ENCODE measurements at regions not wholly inside any gene's neighbourhood (a gene's known extent, or its start where the extent isn't known, plus 50 kb on each side); places are given as distances from the start of the nearest gene placed in this dataset.

DNA sequence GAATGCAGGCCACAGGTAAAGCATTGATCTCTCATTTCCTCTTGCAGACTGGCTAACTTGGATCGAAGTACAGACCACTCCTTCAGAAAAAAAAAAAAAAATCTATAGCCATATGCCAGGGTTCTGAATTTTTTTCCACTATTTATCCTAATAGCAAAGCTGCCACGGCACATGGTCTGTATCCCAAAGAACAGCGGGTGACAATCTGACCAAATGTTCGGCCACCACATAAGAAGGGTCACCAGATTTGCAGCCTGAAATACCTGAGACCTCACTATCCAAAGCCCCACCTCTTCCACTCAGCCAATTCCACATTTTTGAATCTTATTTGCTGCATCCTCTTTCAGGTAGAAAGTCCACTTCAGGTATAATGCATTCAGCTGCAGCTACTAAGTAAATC, 55.6 kb upstream of the RGS7 start:
- Histone ChIP-seq H3K36me3 (ENCODE audit: control insufficient read depth, insufficient read depth, low read length) (no peaks in the 10 kb centered on the region), H3K9me1 (ENCODE audit: control insufficient read depth, insufficient read depth, low read length) (no peaks in the 10 kb centered on the region), H3K4me3 (no peak overlapping the region), H3K4me2 (ENCODE audit: insufficient read depth, low read length) (no peak overlapping the region), H2AFZ (ENCODE audit: low read depth, low read length) (no peak overlapping the region), H3K4me1 (replicated peaks in 1 of 2; ENCODE audit: control insufficient read depth in 2 of 2, insufficient read depth in 2 of 2, low read length in 2 of 2) (no peaks in the 10 kb centered on the region), H3K27me3 (ENCODE audit: control insufficient read depth in 2 of 2, insufficient read depth in 2 of 2, low read length in 2 of 2) (no peaks in the 10 kb centered on the region), H4K20me1 (replicated peaks; ENCODE audit: control insufficient read depth, insufficient read depth, low read length) (no peaks in the 10 kb centered on the region), H3K27ac (ENCODE audit: extremely low read depth, low read depth, low read length) (no peak overlapping the region), H3K79me2 (ENCODE audit: control insufficient read depth, insufficient read depth, low read length) (no peaks in the 10 kb centered on the region), H3K9ac (ENCODE audit: insufficient read depth in 1 of 2, low read depth in 2 of 2, low read length in 2 of 2) (no peak overlapping the region), H3K9me3 (replicated peaks; ENCODE audit: control insufficient read depth, insufficient read depth, low read depth, low read length) (no peaks in the 10 kb centered on the region)
- intact Hi-C loops (cut with micrococcal nuclease) (no loop called here), in situ Hi-C loops (cut with MboI) (no loop called here)
- BruUV-seq (replicated peaks): no TSS peak
- CTCF ChIA-PET (ENCODE audit: low intra/inter-chr PET ratio): no interaction called here
- ATAC-seq (no peak), DNase-seq (ENCODE audit: extremely low read depth in 1 of 4, low spot score in 3 of 4) (no peak), FAIRE-seq (no peak)
- POLR2A ChIA-PET: no interaction called here
- WGBS (ENCODE audit: insufficient coverage, low coverage, missing lambda C conversion rate): 0% methylated on average over 4 of the region's 4 CpGs
- TF ChIP-seq DDX20 (tag; IDR thresholded peaks at IDR 0.05; ENCODE audit: low read depth) (no peak), HNRNPL (IDR thresholded peaks at IDR 0.05; ENCODE audit: low read depth, low read length) (no peak), CGGBP1 (CRISPR knock-in tag; IDR thresholded peaks at IDR 0.05) (no peak), TCF3 (CRISPR knock-in tag; IDR thresholded peaks at IDR 0.05) (no peak), DIDO1 (tag; IDR thresholded peaks at IDR 0.05; ENCODE audit: low read depth) (no peak), E2F3 (CRISPR knock-in tag; IDR thresholded peaks at IDR 0.05) (no peak), ATF1 (CRISPR knock-in tag; IDR thresholded peaks at IDR 0.05) (no peak), ATF1 (tag; IDR thresholded peaks at IDR 0.05) (no peak), ZNF277 (CRISPR knock-in tag; IDR thresholded peaks at IDR 0.05; ENCODE audit: borderline replicate concordance) (no peak), NR2F6 (CRISPR knock-in tag; IDR thresholded peaks at IDR 0.05) (no peak), TAF9B (IDR thresholded peaks at IDR 0.05; ENCODE audit: partially characterized antibody) (no peak)

All from K562 (cell line).